OCI-LY3 (cell line): ENCODE measurements at regions not wholly inside any gene's neighbourhood (a gene's known extent, or its start where the extent isn't known, plus 50 kb on each side); places are given as distances from the start of the nearest gene placed in this dataset.

Source experiments
- H2AFZ ChIP-seq: fragments of 200-600, 300-600 bp; shearing (Covaris generic); 2 replicates; pipeline ENCODE4 v1.6.0; 2014; ENCODE audit warnings: antibody characterized with exemption, low read depth, low read length
- H3K27ac ChIP-seq: fragments of 200-600, 300-600 bp; sonication (generic); 2 replicates; pipeline ENCODE4 v1.5.1; 2014; ENCODE audit warnings: mild to moderate bottlenecking, low read length, moderate library complexity, mixed read lengths
- H3K27me3 ChIP-seq: fragments of 200-600, 300-600 bp; sonication (generic); 2 replicates; pipeline ENCODE4 v1.6.1; 2014; ENCODE audit warnings: low read depth, low read length, mixed read lengths
- H3K36me3 ChIP-seq: fragments of 200-600, 300-600 bp; sonication (generic); replicated peaks from 2 replicates; pipeline ENCODE3; 2014; ENCODE audit warnings: low read depth, low read length, mixed read lengths
- H3K4me1 ChIP-seq: fragments of 300-600, 200-600 bp; sonication (generic); 2 replicates; pipeline ENCODE4 v1.6.1; 2014; ENCODE audit warnings: low read length, mixed read lengths
- H3K4me2 ChIP-seq: fragments of 200-600, 300-600 bp; sonication (generic); 2 replicates; pipeline ENCODE4 v1.6.1; 2014; ENCODE audit warnings: low read length, mixed read lengths
- H3K4me3 ChIP-seq: fragments of 300-600, 200-600 bp; sonication (generic); 2 replicates; pipeline ENCODE4 v1.5.1; 2014; ENCODE audit warnings: antibody characterized with exemption, mild to moderate bottlenecking, low read length, moderate library complexity
- H3K79me2 ChIP-seq: fragments of 300-600, 200-600 bp; shearing (Covaris generic); 2 replicates; pipeline ENCODE4 v1.6.1; 2014; ENCODE audit warnings: mild to moderate bottlenecking, low read length, mixed read lengths
- H3K9ac ChIP-seq: fragments of 300-600, 200-600 bp; shearing (Covaris generic); 2 replicates; pipeline ENCODE4 v1.6.0; 2014; ENCODE audit warnings: mild to moderate bottlenecking, low read length, moderate library complexity
- H3K9me3 ChIP-seq: fragments of 200-600, 300-600 bp; shearing (Covaris generic); 2 replicates; pipeline ENCODE4 v1.6.1; 2014; ENCODE audit warnings: low read length, mixed read lengths; ENCODE audit not compliant: insufficient read depth
- H4K20me1 ChIP-seq: fragments of 200-600, 300-600 bp; sonication (generic); 2 replicates; pipeline ENCODE4 v1.6.1; 2016; ENCODE audit warnings: low read length, mixed read lengths; ENCODE audit not compliant: insufficient read depth
- EZH2phosphoT487 ChIP-seq: fragments of 200-600 bp; shearing (Covaris generic); IDR thresholded peaks from 2 replicates; pipeline ENCODE4 v1.6.1; 2018; ENCODE audit warnings: antibody characterized with exemption, mixed run types, low read depth
- TF ChIP-seq, protein P1 (sequence below): fragments of 200-600, 300-600 bp; sonication (generic); IDR thresholded peaks from 2 replicates; pipeline ENCODE4 v1.5.1; 2014; ENCODE audit warnings: antibody characterized with exemption, low read length, low read depth

DNA sequence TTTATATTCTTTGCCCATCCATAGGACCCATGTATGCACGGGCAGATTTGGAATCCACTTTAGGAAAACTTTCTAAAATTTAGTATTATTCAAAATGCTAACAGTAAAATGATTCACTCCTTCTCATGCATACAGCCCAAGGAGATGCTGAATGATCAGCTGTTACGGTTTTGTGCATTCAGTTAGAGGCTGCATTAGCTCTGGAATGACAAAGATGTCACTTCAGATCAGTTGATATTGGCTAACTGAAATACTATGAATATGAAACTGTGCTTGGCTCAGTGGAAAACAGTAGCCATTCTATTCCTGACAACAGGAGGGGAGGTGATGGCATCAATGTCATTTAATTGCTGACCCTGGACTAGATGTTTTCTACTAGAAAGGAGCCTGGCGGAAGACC, 560.7 kb downstream of the ZNF608 start:
- Histone ChIP-seq H3K9me3 (no peaks in the 10 kb centered on the region), H3K27me3 (no peaks in the 10 kb centered on the region), H4K20me1 (no peaks in the 10 kb centered on the region), H3K4me1 (peaks cover 15% of the 10 kb centered on the region), H2AFZ (no peak overlapping the region), H3K4me2 (no peak overlapping the region), H3K9ac (no peak overlapping the region), H3K27ac (no peak overlapping the region), H3K79me2 (no peaks in the 10 kb centered on the region), H3K36me3 (no peaks in the 10 kb centered on the region), H3K4me3 (no peak overlapping the region)
- TF ChIP-seq, protein P1, sequence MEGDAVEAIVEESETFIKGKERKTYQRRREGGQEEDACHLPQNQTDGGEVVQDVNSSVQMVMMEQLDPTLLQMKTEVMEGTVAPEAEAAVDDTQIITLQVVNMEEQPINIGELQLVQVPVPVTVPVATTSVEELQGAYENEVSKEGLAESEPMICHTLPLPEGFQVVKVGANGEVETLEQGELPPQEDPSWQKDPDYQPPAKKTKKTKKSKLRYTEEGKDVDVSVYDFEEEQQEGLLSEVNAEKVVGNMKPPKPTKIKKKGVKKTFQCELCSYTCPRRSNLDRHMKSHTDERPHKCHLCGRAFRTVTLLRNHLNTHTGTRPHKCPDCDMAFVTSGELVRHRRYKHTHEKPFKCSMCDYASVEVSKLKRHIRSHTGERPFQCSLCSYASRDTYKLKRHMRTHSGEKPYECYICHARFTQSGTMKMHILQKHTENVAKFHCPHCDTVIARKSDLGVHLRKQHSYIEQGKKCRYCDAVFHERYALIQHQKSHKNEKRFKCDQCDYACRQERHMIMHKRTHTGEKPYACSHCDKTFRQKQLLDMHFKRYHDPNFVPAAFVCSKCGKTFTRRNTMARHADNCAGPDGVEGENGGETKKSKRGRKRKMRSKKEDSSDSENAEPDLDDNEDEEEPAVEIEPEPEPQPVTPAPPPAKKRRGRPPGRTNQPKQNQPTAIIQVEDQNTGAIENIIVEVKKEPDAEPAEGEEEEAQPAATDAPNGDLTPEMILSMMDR, result no peak
- TF ChIP-seq EZH2phosphoT487, result no peak

DNA sequence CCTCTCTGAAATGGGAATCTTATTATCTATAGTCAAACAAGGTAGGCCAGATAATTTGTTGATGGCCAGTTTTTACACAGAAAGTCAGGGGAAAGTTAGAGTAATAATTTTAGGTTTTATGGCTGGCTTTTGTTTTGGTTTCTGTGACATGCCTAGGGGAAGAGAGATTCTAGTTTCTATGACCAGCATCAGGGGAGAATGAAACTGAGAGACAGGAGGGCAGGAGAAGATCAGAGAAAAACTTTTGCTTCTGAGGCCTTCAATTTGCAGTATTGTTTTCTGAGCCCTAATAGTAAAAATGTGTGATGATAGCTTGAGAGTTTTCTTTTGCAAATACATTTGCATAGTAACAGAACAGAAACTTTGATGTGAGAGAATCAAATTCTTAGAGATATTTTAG, 564.3 kb downstream of the ZNF608 start:
- Histone ChIP-seq H3K9me3 (no peaks in the 10 kb centered on the region), H2AFZ (peak overlapping the region; percentile 46; the same call in 1 of the 2 replicates), H3K27me3 (no peaks in the 10 kb centered on the region), H3K27ac (no peak overlapping the region; the same call in 1 of the 2 replicates), H3K4me2 (peak overlapping the region; percentile 5; the same call in 1 of the 2 replicates), H3K9ac (no peak overlapping the region), H4K20me1 (no peaks in the 10 kb centered on the region), H3K36me3 (no peaks in the 10 kb centered on the region), H3K4me1 (peaks cover 15% of the 10 kb centered on the region), H3K79me2 (no peaks in the 10 kb centered on the region), H3K4me3 (no peak overlapping the region)
- TF ChIP-seq, protein P1, result no peak
- TF ChIP-seq EZH2phosphoT487, result no peak

GRCh38 chr5:124180875-124181461, 565.5 kb downstream of the ZNF608 start:
- H3K4me1 ChIP-seq, result peaks cover 18% of the 10 kb centered on the region
- H3K4me2 ChIP-seq, result no peak overlapping the region
- no peak overlapping the region for H3K27ac ChIP-seq
- H3K79me2 ChIP-seq, result no peaks in the 10 kb centered on the region
- no peak overlapping the region for H3K4me3 ChIP-seq
- TF ChIP-seq, protein P1, result no peak
- TF ChIP-seq EZH2phosphoT487, result no peak
- H2AFZ ChIP-seq, result no peak overlapping the region
- no peaks in the 10 kb centered on the region for H3K9me3 ChIP-seq
- H3K9ac ChIP-seq, result no peak overlapping the region
- H4K20me1 ChIP-seq, result no peaks in the 10 kb centered on the region
- no peaks in the 10 kb centered on the region for H3K36me3 ChIP-seq
- no peaks in the 10 kb centered on the region for H3K27me3 ChIP-seq

GRCh38 chr5:124180299-124180874, 566.1 kb downstream of the ZNF608 start:
- Histone ChIP-seq H3K27me3 (no peaks in the 10 kb centered on the region), H3K9me3 (no peaks in the 10 kb centered on the region), H3K27ac (no peak overlapping the region), H3K9ac (no peak overlapping the region), H3K36me3 (no peaks in the 10 kb centered on the region), H4K20me1 (no peaks in the 10 kb centered on the region), H3K79me2 (no peaks in the 10 kb centered on the region), H3K4me1 (peaks cover 18% of the 10 kb centered on the region), H3K4me3 (no peak overlapping the region), H2AFZ (no peak overlapping the region), H3K4me2 (no peak overlapping the region)
- TF ChIP-seq, protein P1, result no peak
- TF ChIP-seq EZH2phosphoT487, result no peak
